Panc1 (cell line): ENCODE measurements at regions not wholly inside any gene's neighbourhood (a gene's known extent, or its start where the extent isn't known, plus 50 kb on each side); places are given as distances from the start of the nearest gene placed in this dataset.

Experiments
- CTCF ChIP-seq: fragments of 450-650 bp; IDR thresholded peaks from 2 replicates; pipeline ENCODE4 v1.5.1; 2017; ENCODE audit warnings: mild to moderate bottlenecking
- POLR2AphosphoS5 ChIP-seq: IDR thresholded peaks from 2 replicates; pipeline ENCODE4 v1.6.1; 2012; ENCODE audit warnings: mild to moderate bottlenecking, low read depth, low read length, moderate library complexity
- SIN3A ChIP-seq: IDR thresholded peaks from 2 replicates; pipeline ENCODE4 v1.6.1; 2012; ENCODE audit warnings: low read depth, mild to moderate bottlenecking, low read length, moderate library complexity, borderline replicate concordance; ENCODE audit not compliant: insufficient read depth
- TCF7L2 ChIP-seq: IDR thresholded peaks from 2 replicates; pipeline ENCODE4 v1.6.1; 2011; ENCODE audit warnings: mild to moderate bottlenecking, low read depth, low read length, inconsistent platforms

- TF ChIP-seq CTCF: no peak
- TF ChIP-seq POLR2AphosphoS5: no peak
- no peak for TF ChIP-seq SIN3A
- TF ChIP-seq TCF7L2: no peak
These were observed 1234.6 kb upstream of the CHAC2 start for GRCh38 chr2:52532956-52533355.
